Right renal pelvis (tissue), 4 donors: ENCODE measurements at regions not wholly inside any gene's neighbourhood (a gene's known extent, or its start where the extent isn't known, plus 50 kb on each side); places are given as distances from the start of the nearest gene placed in this dataset.

ENCODE experiments used
- DNase-seq, 4 donors: peaks; one replicate each; pipeline ENCODE4 v3.0.0-alpha.2; 2013; ENCODE audit warnings: low read depth in 4 of 4, low spot score in 3 of 4, missing footprints in 1 of 4

- DNase-seq = no peak
These were observed 225.2 kb upstream of the RBFOX1 start for GRCh38 chr16:7107436-7107835.

GRCh38 chr16:7103056-7103455 is 229.6 kb upstream of the RBFOX1 start:
- no peak for DNase-seq

GRCh38 chr16:7101054-7101453 is 231.6 kb upstream of the RBFOX1 start:
- no peak for DNase-seq

GRCh38 chr16:7097518-7097917 is 235.1 kb upstream of the RBFOX1 start:
- no peak for DNase-seq

- no peak for DNase-seq
These were observed 239.1 kb upstream of the RBFOX1 start for GRCh38 chr16:7093511-7093910.

- DNase-seq = no peak
These were observed 242.0 kb upstream of the RBFOX1 start for GRCh38 chr16:7090628-7091115.

GRCh38 chr16:7089751-7090150 is 242.9 kb upstream of the RBFOX1 start:
- DNase-seq = no peak

GRCh38 chr16:7088711-7089110 is 243.9 kb upstream of the RBFOX1 start:
- DNase-seq = no peak

GRCh38 chr16:7086822-7087616 is 245.6 kb upstream of the RBFOX1 start:
- peak in 2 of 4 donors; percentile 5 to 16 for DNase-seq

- DNase-seq = no peak
These were observed 246.9 kb upstream of the RBFOX1 start for GRCh38 chr16:7085776-7086175.

- peak in 2 of 4 donors; percentile 8 to 15 for DNase-seq
These were observed 249.5 kb upstream of the RBFOX1 start for GRCh38 chr16:7083096-7083495.

- no peak for DNase-seq
These were observed 255.0 kb upstream of the RBFOX1 start for GRCh38 chr16:7077636-7078035.

- DNase-seq = no peak
These were observed 257.9 kb upstream of the RBFOX1 start for GRCh38 chr16:7074715-7075114.

- DNase-seq = no peak
These were observed 275.2 kb upstream of the RBFOX1 start for GRCh38 chr16:7057458-7057857.

- no peak for DNase-seq
These were observed 277.2 kb upstream of the RBFOX1 start for GRCh38 chr16:7055443-7055842.

GRCh38 chr16:7051591-7052349 is 280.9 kb upstream of the RBFOX1 start:
- no peak for DNase-seq

- no peak for DNase-seq
These were observed 288.3 kb upstream of the RBFOX1 start for GRCh38 chr16:7044331-7044730.

- no peak for DNase-seq
These were observed 294.2 kb upstream of the RBFOX1 start for GRCh38 chr16:7038475-7038874.

GRCh38 chr16:7037495-7037894 is 295.1 kb upstream of the RBFOX1 start:
- DNase-seq = no peak

- no peak for DNase-seq
These were observed 301.6 kb upstream of the RBFOX1 start for GRCh38 chr16:7031031-7031430.

- DNase-seq = no peak
These were observed 305.2 kb upstream of the RBFOX1 start for GRCh38 chr16:7027401-7027800.

- no peak for DNase-seq
These were observed 306.0 kb upstream of the RBFOX1 start for GRCh38 chr16:7026639-7027038.
